Immature natural killer cell (primary cell): ENCODE measurements at regions not wholly inside any gene's neighbourhood (a gene's known extent, or its start where the extent isn't known, plus 50 kb on each side); places are given as distances from the start of the nearest gene placed in this dataset.
A peak's percentile ranks its signal among the peaks of the same experiment; 100 is the strongest.

Source experiments
- DNase-seq, 3 donors: peaks; one replicate each; pipeline ENCODE4 v3.0.0; 2022; ENCODE audit warnings: mixed read lengths in 1 of 3
- H3K27ac Mint-ChIP-seq, 6 donors: one replicate each; pipeline ENCODE4 v1.8.0; 2020; ENCODE audit warnings: mixed read lengths in 6 of 6, mild to moderate bottlenecking in 5 of 6, inconsistent platforms in 4 of 6, moderate library complexity in 3 of 6
- H3K27me3 Mint-ChIP-seq, 3 donors: one replicate each; pipeline ENCODE4 v1.8.0; 2020 to 2021; ENCODE audit warnings: low read depth in 3 of 3, mild to moderate bottlenecking in 3 of 3, mixed read lengths in 3 of 3, moderate library complexity in 3 of 3, inconsistent platforms in 1 of 3
- H3K36me3 Mint-ChIP-seq, 3 donors: one replicate each; pipeline ENCODE4 v1.8.0; 2020; ENCODE audit warnings: mixed read lengths in 3 of 3, inconsistent platforms in 2 of 3, mild to moderate bottlenecking in 2 of 3
- H3K4me1 Mint-ChIP-seq, 2 donors: one replicate each; pipeline ENCODE4 v1.8.0; 2020; ENCODE audit warnings: inconsistent platforms in 2 of 2, mild to moderate bottlenecking in 2 of 2, mixed read lengths in 2 of 2, moderate library complexity in 1 of 2
- H3K4me3 Mint-ChIP-seq, 5 donors: one replicate each; pipeline ENCODE4 v1.8.0; 2020; ENCODE audit warnings: mild to moderate bottlenecking in 5 of 5, mixed read lengths in 5 of 5, inconsistent platforms in 3 of 5, moderate library complexity in 3 of 5
- H3K9me3 Mint-ChIP-seq, 6 donors: one replicate each; pipeline ENCODE4 v1.8.0; 2020; ENCODE audit warnings: mild to moderate bottlenecking in 6 of 6, mixed read lengths in 6 of 6, inconsistent platforms in 4 of 6, moderate library complexity in 3 of 6

GRCh38 chr3:161444694-161445077 is 51.9 kb upstream of the OTOL1 start:
- Mint-ChIP-seq H3K27ac (no peak overlapping the region), H3K36me3 (no peaks in the 10 kb centered on the region), H3K9me3 (no peaks in the 10 kb centered on the region), H3K4me3 (no peak overlapping the region), H3K27me3 (no peaks in the 10 kb centered on the region), H3K4me1 (no peaks in the 10 kb centered on the region)
- no peak for DNase-seq

GRCh38 chr3:161443921-161444693 is 52.5 kb upstream of the OTOL1 start:
- H3K36me3 Mint-ChIP-seq = no peaks in the 10 kb centered on the region

GRCh38 chr3:161430307-161430706 is 59.0 kb upstream of the SPTSSB start:
- peaks cover 3 to 4% (median 4%) of the 10 kb centered on the region in 3 donors for H3K27me3 Mint-ChIP-seq

More at GRCh38 chr3:161443921-161444693, 52.5 kb upstream of the OTOL1 start:
- Mint-ChIP-seq H3K27me3 (no peaks in the 10 kb centered on the region), H3K27ac (no peak overlapping the region), H3K4me1 (no peaks in the 10 kb centered on the region), H3K4me3 (no peak overlapping the region), H3K9me3 (no peaks in the 10 kb centered on the region)
- DNase-seq = no peak

GRCh38 chr3:161427347-161427746 is 56.0 kb upstream of the SPTSSB start:
- H3K36me3 Mint-ChIP-seq = no peaks in the 10 kb centered on the region
- no peak overlapping the region for H3K4me3 Mint-ChIP-seq
- no peak for DNase-seq
- H3K27ac Mint-ChIP-seq = no peak overlapping the region
- H3K27me3 Mint-ChIP-seq = peaks cover 1 to 4% (median 2%) of the 10 kb centered on the region in 3 donors
- peaks cover 0 to 2% (median 0%) of the 10 kb centered on the region in 6 donors for H3K9me3 Mint-ChIP-seq
- no peaks in the 10 kb centered on the region for H3K4me1 Mint-ChIP-seq

More at GRCh38 chr3:161430307-161430706, 59.0 kb upstream of the SPTSSB start:
- H3K4me1 Mint-ChIP-seq = no peaks in the 10 kb centered on the region
- peaks cover 0 to 3% (median 0%) of the 10 kb centered on the region in 6 donors for H3K9me3 Mint-ChIP-seq
- no peak overlapping the region for H3K4me3 Mint-ChIP-seq
- no peaks in the 10 kb centered on the region for H3K36me3 Mint-ChIP-seq
- H3K27ac Mint-ChIP-seq = no peak overlapping the region
- no peak for DNase-seq

- DNase-seq = no peak
- H3K36me3 Mint-ChIP-seq = no peaks in the 10 kb centered on the region
- no peak overlapping the region for H3K27ac Mint-ChIP-seq
- H3K4me1 Mint-ChIP-seq = no peaks in the 10 kb centered on the region
- no peak overlapping the region for H3K4me3 Mint-ChIP-seq
- H3K27me3 Mint-ChIP-seq = peaks cover 1 to 4% (median 2%) of the 10 kb centered on the region in 3 donors
- H3K9me3 Mint-ChIP-seq = no peaks in the 10 kb centered on the region
Measured at GRCh38 chr3:161426758-161427157, 55.4 kb upstream of the SPTSSB start.

GRCh38 chr3:161423911-161424522 is 52.7 kb upstream of the SPTSSB start:
- H3K4me1 Mint-ChIP-seq = no peaks in the 10 kb centered on the region
- peaks cover 1 to 4% (median 3%) of the 10 kb centered on the region in 3 donors for H3K27me3 Mint-ChIP-seq
- H3K27ac Mint-ChIP-seq = no peak overlapping the region
- H3K9me3 Mint-ChIP-seq = no peaks in the 10 kb centered on the region
- H3K36me3 Mint-ChIP-seq = no peaks in the 10 kb centered on the region
- peak; percentile 38 to 51 (median 43) for DNase-seq
- H3K4me3 Mint-ChIP-seq = no peak overlapping the region

- H3K4me3 Mint-ChIP-seq = no peak overlapping the region
- no peak for DNase-seq
- H3K27me3 Mint-ChIP-seq = peaks cover 1 to 4% (median 2%) of the 10 kb centered on the region in 3 donors
- no peaks in the 10 kb centered on the region for H3K36me3 Mint-ChIP-seq
- H3K9me3 Mint-ChIP-seq = no peaks in the 10 kb centered on the region
- no peaks in the 10 kb centered on the region for H3K4me1 Mint-ChIP-seq
- no peak overlapping the region for H3K27ac Mint-ChIP-seq
Measured at GRCh38 chr3:161422171-161422700, 50.9 kb upstream of the SPTSSB start.
